D721Med (cell line): ENCODE measurements at regions not wholly inside any gene's neighbourhood (a gene's known extent, or its start where the extent isn't known, plus 50 kb on each side); places are given as distances from the start of the nearest gene placed in this dataset.

Experiments used
- DNase-seq: peaks from one replicate; pipeline ENCODE4 v3.0.0; 2011; ENCODE audit warnings: low spot score; ENCODE audit not compliant: insufficient read length
- FAIRE-seq: peaks from 2 replicates; lab custom pipeline; 2011; peaks lifted over from hg19 to GRCh38; lab: Jason Lieb, UNC
- CTCF ChIP-seq: IDR thresholded peaks from 2 replicates; pipeline ENCODE4 v1.5.1; 2012; ENCODE audit warnings: mild to moderate bottlenecking, control low read depth; ENCODE audit not compliant: insufficient read depth; ENCODE audit errors: missing control alignments

DNA sequence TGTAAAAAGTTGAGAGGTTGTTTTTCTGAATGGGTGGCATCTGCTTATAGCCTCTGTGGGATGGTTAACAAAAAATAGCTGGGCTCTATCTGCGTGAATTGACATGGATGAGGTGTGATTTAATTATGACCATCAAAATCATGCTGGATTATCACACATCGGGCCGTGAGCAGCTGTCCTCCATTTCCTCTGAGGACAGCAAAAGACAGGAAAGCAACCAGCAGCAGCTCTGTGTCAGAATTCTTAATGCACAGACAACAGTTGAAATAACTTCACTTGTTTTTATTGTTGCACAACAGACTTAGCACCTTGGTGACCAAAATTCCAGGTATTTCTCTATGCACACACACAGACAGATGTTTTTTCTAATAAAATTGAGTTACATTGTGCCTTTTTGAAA is 54.5 kb upstream of the LAPTM5 start:
- DNase-seq (no peak), FAIRE-seq (no peak)
- no peak for TF ChIP-seq CTCF

- TF ChIP-seq CTCF: no peak
- FAIRE-seq: no peak
- no peak for DNase-seq
These were observed 53.6 kb upstream of the LAPTM5 start for GRCh38 chr1:30811187-30811586.

DNA sequence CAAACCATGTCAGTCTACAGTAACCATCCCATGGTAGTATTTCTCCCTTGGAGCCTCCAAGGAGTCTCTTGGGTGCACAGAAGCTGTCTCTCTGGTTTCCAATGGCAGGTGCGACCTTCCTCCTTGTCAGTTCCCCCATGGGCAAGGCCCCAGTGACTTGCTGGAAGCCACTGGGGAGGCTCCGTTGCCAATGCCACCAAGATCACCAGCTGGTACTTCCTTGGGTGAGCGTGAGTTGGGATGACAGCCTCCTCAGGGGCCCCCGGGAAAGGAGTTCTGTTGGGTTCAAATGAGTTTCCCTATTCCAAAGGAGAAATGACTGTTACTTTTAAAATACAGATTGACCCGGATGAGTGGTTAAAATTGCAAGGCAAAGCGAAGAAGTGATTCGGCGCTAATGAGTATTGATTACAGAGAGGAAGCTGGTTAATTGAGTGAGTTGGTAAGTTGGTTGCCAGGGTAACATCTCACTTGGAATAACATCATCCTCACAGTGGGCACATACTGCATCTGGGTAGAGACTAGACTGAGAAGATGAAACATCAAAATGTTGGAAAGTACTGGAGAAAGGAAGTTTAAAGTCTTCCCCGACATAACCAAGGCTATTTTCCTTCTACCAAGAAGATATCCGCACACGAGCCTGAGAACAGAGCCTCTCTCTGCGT is 53.0 kb upstream of the LAPTM5 start:
- FAIRE-seq: no peak
- no peak for TF ChIP-seq CTCF
- DNase-seq: no peak

GRCh38 chr1:30809514-30810263 is 52.1 kb upstream of the LAPTM5 start:
- FAIRE-seq: no peak
- DNase-seq: no peak

GRCh38 chr1:30808067-30808662 is 50.6 kb upstream of the LAPTM5 start:
- no peak for TF ChIP-seq CTCF
- FAIRE-seq: no peak
- DNase-seq: no peak

More at GRCh38 chr1:30809514-30810263, 52.1 kb upstream of the LAPTM5 start:
- TF ChIP-seq CTCF: no peak

GRCh38 chr1:30807318-30808066 is 49.9 kb upstream of the LAPTM5 start:
- no peak for DNase-seq
- no peak for TF ChIP-seq CTCF

More at GRCh38 chr1:30807318-30808066, 49.9 kb upstream of the LAPTM5 start:
- FAIRE-seq: no peak
